Left cardiac atrium (tissue), 4 donors: ENCODE measurements at regions not wholly inside any gene's neighbourhood (a gene's known extent, or its start where the extent isn't known, plus 50 kb on each side); places are given as distances from the start of the nearest gene placed in this dataset.
"Not testable (repeated sequence)": the region's sequence is repeated elsewhere in the genome, so short reads cannot be mapped to it uniquely, and the experiment has no call there.

ENCODE experiments used
- ATAC-seq, 2 donors: fragments of 200-7000 bp; cut with Tn5 transposase; one replicate each; pipeline ENCODE4 v1.9.1; 2020; ENCODE audit warnings: mild to moderate bottlenecking in 2 of 2, moderate library complexity in 2 of 2
- DNase-seq: peaks from one replicate; pipeline ENCODE4 v3.0.0-alpha.2; 2020
- intact Hi-C, 2 donors: fragments of 100-400 bp; cut with DNase I; formaldehyde crosslinking; loops; one replicate each; pipeline versions ENCODE4 v1.14.1 to v1.15.1; 2022 to 2023
- donor health status: DM: no; HTN: yes; CAD: no.
- donor health status: DM: no; HTN: yes; CAD: no; lungs with severe emphysema.
- donor health status: DM: yes; HTN: yes; CAD: no.
- donor health status: Dilated cardiomyopathy.

DNA sequence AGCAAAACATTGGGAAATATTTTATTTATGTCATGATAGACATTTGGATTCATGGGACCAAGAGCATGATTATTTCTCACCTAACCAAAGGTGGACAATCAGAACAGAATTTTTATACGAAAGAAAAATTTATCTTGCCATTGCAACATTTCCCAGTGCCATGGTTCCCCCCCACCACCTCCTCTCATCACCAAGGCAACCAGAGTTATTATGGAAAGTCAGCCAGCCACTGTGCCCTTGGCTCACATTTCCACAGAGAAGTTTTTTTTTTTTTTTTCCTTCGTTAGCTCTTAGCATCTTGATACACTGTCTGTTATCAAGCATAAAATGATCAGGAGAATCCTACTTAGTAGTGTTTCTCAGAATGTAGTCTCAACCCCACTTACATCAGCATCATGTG, 176.4 kb upstream of the TMTC1 start:
- intact Hi-C loops: no loop called here

DNA sequence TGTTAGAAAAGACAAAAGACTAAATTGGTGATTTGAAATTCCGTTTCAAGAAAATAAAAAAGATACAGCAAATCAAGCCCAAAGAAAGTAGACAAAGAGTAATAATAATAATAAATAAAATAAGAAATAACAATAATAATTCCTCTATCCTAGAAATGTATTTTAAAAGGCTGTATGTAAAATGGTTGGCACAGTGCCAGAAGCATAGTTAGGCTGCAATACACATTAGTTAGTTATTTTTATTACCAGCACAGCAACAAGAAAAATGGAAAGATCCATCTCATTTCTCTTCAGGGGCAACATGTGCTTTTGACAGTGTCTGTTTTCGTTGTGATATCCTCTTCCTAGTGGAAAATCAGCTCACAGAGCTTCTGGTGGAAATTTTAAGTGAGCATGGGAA, 174.1 kb upstream of the TMTC1 start:
- intact Hi-C loops: no loop called here
- ATAC-seq: no peak
- DNase-seq: no peak

More for the DNA sequence above, 176.4 kb upstream of the TMTC1 start:
- ATAC-seq (no peak), DNase-seq (no peak)

DNA sequence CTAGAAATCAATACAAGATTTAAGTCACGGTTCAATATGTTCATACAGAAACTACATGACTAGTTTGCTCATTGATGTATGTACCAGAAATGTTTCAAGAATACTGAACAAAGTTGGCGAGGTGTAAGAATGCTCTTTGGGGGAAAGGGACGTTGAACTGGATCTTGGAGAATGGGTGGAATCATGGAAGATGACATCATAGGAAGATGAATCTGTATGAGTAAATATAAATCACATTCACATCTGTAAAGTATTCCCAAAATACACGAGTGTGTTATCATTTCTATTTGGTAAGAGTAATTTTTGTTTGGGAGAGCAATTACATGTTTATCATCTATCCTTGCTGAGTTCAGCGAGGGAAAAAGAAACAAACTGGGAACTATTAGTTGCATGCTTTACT, 162.2 kb upstream of the TMTC1 start:
- intact Hi-C loops: no loop called here
- no peak for ATAC-seq

DNA sequence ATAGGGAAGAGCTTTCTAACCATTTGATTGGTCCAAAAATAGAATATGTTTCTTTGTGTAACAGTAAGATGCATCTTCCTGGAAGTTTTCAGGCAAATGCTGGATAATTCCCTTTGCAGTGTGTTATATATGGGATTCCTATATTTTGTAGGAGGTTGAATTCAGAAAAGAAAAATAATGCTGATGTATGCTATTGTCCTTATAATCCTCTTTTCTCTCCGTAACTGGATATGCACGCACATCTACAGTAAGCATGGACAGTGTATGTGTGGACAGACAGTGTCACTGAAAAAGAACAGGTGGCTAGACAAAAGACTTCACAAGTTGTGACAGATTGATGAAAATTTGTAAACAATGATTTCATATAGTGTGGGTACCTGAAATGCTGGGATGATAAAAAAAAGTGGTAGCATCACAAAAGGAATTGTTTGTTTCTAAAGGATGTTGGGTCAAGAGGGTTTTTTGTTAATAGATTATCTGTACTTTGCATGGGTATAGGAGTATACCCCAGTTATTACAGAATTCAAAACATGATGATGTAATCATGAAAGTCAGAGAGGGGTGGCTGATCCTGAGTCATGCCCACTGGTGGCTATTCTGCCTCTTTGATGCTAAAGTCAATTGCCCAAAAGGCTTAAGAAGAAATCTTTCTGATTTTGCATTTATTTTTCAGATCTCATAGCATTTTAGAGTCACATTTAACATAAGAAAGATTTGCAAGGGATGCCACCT, 160.7 kb upstream of the TMTC1 start:
- ATAC-seq (no peak), DNase-seq (no peak)
- intact Hi-C loops: no loop called here

More for the DNA sequence above, 162.2 kb upstream of the TMTC1 start:
- DNase-seq: no peak

- DNase-seq (no peak), ATAC-seq (no peak)
- intact Hi-C loops: no loop called here
Observed at GRCh38 chr12:29943683-29944082, 159.9 kb upstream of the TMTC1 start.

- no peak for DNase-seq
- ATAC-seq: no peak
- intact Hi-C loops: no loop called here
Observed at GRCh38 chr12:29940811-29941210, 157.1 kb upstream of the TMTC1 start.

- DNase-seq: no peak
- no peak for ATAC-seq
- intact Hi-C loops: no loop called here
Observed at GRCh38 chr12:29930503-29930902, 146.8 kb upstream of the TMTC1 start.

- intact Hi-C loops: no loop called here
- DNase-seq (no peak), ATAC-seq (no peak)
Observed at GRCh38 chr12:29929295-29929694, 145.6 kb upstream of the TMTC1 start.

DNA sequence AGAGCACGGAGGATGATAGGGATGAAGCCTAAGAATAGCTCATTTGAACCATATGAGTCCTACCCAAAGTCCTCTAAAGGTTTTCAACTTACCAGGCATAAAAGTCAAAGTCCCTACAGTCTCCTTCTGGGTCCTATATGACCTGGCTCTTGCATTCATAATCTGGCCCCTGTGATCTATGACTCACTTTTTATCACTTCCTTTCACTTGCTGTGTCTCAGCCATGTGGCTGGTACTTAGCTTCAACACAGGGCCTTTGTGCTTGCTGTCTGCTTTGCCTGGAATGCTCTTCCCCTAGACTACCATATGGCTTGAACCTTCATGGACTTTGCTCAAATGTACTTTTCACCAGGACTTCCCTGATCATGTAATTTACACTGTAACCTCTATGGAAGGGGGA, 137.6 kb upstream of the TMTC1 start:
- DNase-seq (no peak), ATAC-seq (no peak)
- intact Hi-C loops: no loop called here

GRCh38 chr12:29908157-29908556, 124.4 kb upstream of the TMTC1 start:
- no peak for ATAC-seq
- DNase-seq: no peak
- intact Hi-C loops: no loop called here

DNA sequence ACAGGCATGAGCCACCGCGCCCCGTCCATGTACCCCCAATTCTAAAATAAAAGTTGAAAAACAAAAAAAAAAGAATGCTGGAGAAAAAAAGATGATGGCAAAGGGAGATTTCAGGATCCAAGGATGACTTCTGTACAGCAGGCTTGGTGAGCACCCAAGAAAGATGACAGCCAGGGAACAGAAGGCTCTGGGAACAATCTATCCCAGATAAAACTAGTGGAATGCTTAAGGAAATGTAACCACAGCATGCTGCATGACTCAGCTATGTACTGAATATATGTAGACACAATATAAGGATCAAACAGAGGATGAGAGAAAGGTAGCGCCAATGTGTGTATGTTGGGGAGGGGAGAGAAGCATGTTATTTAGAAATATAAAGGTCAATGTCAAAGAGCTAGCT, 123.7 kb upstream of the TMTC1 start:
- no peak for ATAC-seq

DNA sequence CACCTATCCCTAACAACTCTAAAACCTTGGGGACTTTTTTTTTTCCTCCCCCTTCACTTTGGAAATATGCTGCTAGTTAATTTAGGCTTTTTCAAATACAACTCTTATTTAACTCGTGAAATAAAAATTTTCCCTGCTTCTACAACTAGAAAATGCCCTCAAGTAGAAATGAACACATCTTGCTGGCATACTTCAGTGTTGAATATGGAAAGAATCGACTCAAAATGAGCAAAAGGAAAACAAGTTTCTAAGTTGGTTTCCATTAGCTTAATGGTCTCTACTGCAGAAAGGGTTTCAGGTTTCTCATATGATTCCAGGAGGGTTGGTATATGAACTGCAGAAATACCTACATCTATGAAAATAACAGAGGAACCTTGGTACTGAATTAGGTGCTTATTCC, 118.3 kb upstream of the TMTC1 start:
- ATAC-seq: no peak
- intact Hi-C loops: no loop called here
- no peak for DNase-seq

More for the DNA sequence above, 123.7 kb upstream of the TMTC1 start:
- DNase-seq: no peak
- intact Hi-C loops: no loop called here

GRCh38 chr12:29901585-29901984, 117.8 kb upstream of the TMTC1 start:
- ATAC-seq (no peak), DNase-seq (no peak)
- intact Hi-C loops: no loop called here

DNA sequence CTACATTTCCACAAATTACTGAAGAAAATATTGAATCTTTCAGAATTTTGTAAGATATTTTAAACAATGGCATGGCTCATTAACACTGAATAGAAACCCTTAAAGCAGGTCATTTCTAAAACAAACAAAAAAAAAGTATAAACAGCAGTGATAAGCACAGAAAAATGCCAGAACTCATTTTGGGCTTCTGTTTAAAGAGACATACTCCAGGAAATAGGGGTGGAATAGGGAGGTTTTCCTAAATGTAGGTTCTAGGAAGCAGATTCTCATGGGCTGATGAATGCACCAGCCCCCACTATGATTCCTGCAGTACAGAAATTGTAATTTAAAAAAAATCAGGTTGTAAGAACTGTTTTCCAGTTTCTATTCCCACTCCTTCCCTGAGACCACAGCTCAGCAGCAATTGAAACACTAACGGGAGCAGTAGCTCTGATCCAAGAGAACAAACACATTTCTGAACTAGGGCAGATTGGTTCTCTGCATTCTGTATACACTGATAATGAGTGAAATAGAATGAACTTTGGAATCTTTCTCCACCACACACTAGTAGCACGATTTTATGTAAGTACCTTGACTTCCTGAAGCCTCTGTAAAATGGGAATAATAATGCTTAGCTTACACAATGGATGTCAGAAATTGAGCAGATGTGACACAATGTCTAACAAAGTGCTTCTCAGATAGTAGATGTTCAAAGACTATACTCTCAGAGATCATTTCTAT, 115.6 kb upstream of the TMTC1 start:
- ATAC-seq (no peak), DNase-seq (no peak)
- intact Hi-C loops: loop anchor here (10.0 kb wide), 2 partner anchors 345 to 365 kb away; no protein-coding TSS in a partner anchor

DNA sequence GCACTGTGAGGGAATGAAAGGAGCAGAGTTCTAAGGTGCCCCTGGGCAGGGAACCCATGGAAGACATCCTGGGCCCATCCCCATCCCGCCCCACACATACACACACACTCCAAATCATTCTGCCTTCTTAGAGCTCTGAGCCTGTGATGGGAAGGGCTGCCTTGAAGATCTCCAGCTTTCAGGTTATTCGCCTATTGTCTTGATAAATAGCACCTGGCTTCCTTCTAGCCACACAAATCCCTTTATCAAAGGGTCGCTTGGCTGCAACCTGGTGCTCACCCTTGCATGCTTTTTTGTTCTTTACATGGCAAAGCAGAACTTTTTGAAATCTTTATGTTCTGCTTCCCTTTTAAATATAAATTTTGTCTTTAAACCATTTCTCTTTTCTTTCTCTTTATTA, 112.2 kb upstream of the TMTC1 start:
- ATAC-seq (no peak), DNase-seq (no peak)
- intact Hi-C loops: loop anchor here (10.0 kb wide), 2 partner anchors 341 to 361 kb away; no protein-coding TSS in a partner anchor

GRCh38 chr12:29893002-29893401, 109.3 kb upstream of the TMTC1 start:
- intact Hi-C loops: loop anchor here (10.0 kb wide), 2 partner anchors 338 to 358 kb away; no protein-coding TSS in a partner anchor
- DNase-seq (no peak), ATAC-seq (no peak)

DNA sequence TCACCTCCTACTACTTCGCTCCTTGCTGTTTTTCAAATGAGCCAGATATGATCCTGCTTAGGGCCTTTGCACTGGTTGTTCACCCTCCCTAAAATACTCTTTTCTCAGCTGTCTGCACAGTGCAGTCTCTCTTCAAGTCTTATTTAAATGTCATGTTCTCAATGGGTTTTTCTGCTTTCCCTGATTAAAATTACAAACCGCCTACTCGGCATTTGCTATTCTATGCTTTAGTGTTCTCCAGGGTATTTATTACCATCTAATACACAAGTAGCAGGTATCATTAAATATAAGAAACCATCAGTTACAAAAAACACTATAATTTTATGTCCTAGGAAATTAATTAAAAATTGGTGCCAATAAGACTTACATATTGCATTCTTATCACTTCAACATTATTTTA, 108.0 kb upstream of the TMTC1 start:
- ATAC-seq: no peak
- intact Hi-C loops: loop anchor here (10.0 kb wide), 2 partner anchors 337 to 357 kb away; no protein-coding TSS in a partner anchor
- no peak for DNase-seq

- peak; percentile 23 to 41 for ATAC-seq
- intact Hi-C loops: loop anchor here (10.0 kb wide), 2 partner anchors 335 to 355 kb away; no protein-coding TSS in a partner anchor
- DNase-seq: peak; percentile 63
Observed at GRCh38 chr12:29889737-29890136, 106.0 kb upstream of the TMTC1 start.

GRCh38 chr12:29888777-29889176, 105.0 kb upstream of the TMTC1 start:
- intact Hi-C loops: no loop called here
- DNase-seq (no peak), ATAC-seq (peak in 1 of 2 donors; percentile 19)

GRCh38 chr12:29884957-29885356, 101.2 kb upstream of the TMTC1 start:
- intact Hi-C loops, ATAC-seq, DNase-seq: not testable (repeated sequence)
